ENCODE measurements at regions not wholly inside any gene's neighbourhood (a gene's known extent, or its start where the extent isn't known, plus 50 kb on each side); places are given as distances from the start of the nearest gene placed in this dataset.
"Not testable (repeated sequence)": the region's sequence is repeated elsewhere in the genome, so short reads cannot be mapped to it uniquely, and the experiment has no call there.

DNA sequence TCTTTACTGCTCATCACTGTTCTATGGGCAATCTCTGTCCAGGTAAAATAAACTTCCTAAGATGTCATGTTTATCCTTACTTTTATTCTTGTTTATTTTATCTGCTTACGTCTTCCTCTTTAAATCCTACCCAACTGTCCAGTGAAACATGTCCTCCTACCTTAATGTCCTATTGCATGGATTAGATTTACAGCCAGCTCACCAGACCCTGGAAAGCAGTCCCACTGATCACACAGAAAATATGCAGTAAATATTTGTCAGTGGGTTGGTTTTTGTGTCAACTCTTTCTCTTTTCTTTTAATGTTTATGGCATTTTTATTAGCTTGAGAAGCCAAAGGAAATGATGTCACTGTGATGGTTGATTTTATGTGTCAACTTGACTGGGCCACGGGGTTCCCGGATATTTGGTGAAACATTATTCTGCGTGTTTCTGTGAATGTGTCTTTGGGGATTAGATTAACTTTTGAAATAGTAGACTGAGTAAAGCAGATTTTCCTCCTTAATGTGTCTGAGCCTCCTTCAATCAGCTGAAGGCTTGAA, 258.3 kb downstream of the SRGAP2C start:
- no peak for DNase-seq

DNA sequence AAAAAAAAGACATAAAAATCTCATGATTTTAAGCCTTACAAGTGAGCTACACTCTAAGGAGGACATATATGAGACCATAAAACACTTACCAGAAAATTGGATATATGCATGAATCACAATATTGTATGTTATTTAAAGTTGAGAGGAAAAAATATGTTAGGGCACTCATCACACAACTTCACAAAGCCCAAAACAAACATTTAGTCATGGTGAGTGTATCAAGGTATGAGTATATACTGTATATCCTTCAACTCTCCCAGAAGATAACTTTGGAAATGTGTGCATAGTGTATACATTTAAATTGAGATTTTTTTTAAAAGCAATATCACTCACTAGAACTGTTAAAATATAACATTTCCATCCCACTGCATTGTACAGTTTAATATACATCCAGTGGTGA, 259.3 kb downstream of the SRGAP2C start:
- no peak for DNase-seq

DNA sequence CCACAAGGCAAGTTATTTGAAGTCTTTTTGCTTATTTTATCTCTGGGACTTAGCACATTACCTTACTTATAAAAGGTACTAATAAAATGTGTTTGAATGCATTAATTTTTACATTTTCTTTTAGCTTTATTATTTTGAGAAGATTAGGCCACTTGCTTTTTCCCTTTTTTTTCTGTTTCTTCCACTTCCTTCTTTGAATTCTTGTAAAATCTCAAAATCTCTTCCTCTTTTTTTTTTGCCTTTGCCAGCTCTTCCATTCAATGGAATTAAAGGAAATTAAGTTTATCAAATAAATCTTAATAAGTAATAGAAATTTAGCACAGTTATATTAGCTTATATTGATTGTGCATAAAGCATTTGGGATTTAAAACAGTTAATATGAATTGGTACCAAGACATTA, 260.9 kb downstream of the SRGAP2C start:
- DNase-seq: no peak

DNA sequence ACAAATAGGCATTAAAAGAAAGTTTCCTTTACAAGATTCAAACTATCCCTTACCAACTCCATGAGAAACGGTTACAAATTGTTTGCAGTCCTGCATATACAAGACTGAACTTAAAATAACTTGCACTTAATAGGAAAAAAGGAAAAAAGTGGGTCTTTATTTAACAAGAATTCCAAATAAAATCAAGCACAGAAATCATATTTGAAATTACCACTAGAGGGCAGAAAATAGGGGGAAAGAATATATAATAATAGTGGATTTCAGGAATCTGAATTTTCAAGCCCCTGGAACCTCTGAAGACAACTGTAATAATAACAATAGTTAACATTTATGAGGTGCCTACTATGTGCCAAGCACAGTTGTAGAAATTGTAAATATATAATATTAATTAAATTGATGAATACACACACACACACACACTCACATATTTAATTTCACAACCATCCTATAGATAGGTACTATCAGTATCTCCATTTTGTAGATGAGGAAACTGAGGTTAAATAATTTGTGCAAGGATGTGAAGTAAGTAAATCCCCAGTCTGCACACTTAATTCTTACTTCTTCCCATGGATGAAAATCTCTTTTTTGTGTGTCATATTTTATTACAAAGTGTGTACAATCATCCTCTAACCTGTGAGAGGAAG, 262.6 kb downstream of the SRGAP2C start:
- DNase-seq: not testable (repeated sequence)

DNA sequence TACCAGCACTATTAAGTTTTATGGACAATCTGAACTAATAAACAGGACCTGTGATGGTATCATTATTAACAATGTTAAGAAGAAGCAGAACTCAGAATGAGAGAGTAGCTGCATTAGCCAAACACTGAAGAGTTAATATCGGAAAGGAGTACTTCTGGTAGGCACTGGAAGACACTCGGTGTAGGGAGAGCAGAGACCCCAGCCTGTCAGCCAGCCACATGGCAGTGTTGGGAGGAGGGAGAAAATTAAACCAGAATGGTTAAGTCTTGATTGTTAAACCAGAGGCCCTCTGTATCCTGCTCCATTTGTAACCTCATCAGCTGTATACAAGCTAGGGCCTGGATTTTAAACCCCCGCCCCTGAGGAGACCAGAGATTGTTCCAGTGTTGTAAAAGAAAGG, 263.3 kb downstream of the SRGAP2C start:
- not testable (repeated sequence) for DNase-seq

DNA sequence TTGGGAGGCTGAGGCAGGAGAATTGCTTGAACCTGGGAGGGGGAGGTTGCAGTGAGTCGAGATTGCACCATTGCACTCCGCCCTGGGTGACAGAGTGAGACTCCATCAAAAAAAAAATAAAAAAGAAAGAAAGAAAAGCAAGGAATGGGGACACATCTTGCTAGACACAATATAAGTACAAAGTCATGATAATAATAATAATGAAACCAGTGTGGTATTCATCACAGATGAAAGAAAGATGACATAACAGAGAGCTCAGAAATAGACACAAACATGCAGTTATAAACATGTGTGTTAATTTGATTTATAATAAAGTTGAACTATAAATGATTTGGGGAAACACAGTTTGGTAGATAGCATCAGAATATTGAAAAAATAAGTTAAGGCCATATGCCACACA, 264.1 kb downstream of the SRGAP2C start:
- no peak for DNase-seq

DNA sequence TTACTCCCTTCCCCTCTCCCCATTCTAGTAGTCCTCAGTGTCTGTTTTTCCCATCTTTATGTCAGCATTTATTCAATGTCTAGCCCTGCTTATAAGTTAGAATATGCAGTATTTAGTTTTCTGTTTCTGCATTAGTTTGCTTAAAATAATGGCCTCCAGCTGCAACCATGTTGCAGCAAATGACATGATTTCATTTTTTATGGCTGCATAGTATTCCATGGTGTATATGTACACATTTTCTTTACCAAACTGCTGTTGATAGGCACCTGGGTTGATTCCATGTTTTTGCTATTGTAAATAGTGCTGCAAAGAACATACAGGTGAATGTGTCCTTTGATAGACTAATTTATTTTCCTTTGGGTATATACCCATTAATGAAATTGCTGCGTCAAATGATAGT, 267.7 kb downstream of the SRGAP2C start:
- no peak for DNase-seq

DNA sequence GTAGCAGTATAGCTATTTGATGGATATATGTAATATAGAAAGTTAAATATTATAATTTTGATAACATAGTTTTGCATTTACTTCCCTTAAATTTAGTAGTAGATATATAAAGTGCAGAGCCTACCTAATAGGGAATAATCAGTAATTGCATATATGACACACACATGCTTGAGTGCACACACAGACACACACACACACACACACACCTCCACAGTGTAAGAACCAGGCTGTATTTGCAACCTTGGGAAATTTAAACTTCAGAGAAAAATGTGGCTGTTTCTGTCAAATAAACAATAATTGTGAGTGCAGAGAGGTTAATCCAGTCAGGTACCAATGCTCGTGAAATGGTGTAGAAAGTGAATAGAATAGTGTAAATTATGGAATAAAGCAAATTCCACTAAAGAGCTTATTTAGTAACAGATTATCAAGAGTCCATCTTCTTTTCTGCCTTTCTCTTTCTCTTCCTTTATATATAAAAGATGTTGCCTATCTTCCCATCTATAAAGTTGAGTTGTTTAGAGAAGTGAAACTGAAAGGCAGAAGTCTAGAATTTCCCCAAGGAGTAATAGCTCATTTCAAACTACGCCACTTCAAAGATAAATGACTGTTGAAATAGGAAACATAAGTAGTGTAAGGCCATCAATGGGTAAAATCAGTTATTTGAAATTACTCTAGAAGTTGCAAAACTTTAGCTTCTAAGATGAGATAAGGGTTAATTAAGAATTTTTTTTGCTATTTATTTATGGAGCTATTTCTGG, 273.7 kb downstream of the SRGAP2C start:
- no peak for DNase-seq

DNA sequence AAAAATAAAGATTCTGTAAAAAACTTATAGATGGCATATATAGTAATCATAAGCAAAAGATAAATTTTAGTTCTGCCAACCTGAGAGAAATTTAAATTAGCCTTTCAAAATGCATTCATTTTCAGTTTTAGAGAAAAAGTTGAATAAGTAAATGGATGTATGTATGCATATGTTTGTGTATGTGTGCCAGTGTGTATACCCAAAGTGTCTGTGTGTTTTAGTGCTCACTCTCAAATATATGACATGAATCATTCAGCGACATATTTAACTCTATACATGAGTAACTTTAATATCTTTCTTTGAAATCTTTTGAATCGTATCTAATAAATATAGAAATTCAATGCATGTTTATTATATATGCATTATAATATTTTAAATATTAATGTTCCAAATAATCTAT, 274.5 kb downstream of the SRGAP2C start:
- no peak for DNase-seq

DNA sequence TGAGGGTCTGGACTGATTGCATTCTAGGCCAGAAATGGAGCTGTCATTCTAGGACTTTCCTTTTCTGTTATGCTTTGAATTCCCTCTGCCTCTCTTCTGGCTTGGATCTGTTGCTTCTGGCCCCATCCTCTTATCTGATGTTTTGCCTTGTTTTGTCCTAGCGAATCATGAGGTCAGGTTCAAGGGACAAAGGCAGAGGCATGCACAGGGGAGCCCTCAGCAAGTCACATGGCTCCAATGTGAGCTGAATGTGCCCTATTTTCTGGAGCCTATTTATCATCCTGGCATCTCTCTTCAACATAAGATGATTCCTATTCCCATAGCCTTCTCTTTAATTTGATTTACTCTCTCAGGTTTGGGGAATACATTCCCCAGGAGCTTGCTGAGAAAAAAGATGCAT, 284.6 kb downstream of the SRGAP2C start:
- DNase-seq: not testable (repeated sequence)

DNA sequence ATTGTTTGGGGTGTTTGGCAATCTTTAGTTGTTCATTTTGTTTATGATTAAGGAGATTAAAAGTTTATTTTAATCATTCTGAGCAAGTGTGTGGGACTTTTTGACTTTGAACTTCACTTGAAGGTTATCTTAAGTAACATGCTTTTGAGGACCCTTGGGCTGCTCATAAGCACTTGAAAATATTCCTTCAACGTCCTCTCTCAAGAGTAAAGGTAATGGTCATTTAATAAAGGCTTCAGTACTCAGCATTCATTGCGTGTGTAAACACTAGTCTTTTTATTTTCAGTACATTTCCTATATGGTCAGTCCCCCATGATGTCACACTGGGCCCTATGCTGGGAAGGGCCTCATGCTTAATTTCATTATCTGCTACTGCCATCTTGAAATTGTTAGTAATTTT, 285.6 kb downstream of the SRGAP2C start:
- not testable (repeated sequence) for DNase-seq

DNA sequence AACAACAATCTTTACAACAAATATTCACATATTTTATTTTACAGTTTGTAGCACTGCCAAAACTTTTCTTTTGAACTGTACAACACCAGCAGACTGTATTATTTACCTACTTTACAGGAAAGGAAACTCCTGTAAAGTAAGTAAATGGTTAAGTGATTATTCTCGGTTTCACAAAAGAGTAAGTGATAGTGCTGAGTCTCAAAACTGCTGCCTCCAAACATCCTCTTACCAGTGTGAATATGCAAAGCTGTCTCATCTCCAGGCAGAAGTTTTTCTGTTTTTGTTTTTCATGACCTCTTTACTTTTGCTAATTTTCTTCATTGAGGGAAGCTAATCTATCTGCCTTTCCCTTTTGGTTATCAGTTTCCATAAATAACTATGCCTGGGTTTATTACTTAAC, 286.7 kb downstream of the SRGAP2C start:
- DNase-seq: no peak

DNA sequence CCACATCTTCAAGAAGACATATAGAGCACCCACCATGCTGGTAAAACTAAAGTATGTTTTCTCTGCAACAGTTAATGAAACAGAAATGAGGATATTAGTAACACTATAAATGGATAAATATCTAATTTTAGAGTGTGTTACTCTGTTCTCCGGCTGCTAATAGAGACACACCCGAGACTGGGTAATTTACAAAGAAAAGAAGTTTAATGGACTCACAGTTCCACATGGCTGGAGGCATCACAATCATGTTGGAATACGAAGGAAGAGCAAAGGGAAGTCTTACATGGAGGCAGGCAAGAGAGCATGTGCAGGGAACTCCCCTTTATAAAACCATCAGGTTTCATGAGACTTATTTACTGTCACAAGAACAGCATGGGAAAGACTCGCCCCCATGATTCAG, 287.2 kb downstream of the SRGAP2C start:
- DNase-seq: no peak

DNA sequence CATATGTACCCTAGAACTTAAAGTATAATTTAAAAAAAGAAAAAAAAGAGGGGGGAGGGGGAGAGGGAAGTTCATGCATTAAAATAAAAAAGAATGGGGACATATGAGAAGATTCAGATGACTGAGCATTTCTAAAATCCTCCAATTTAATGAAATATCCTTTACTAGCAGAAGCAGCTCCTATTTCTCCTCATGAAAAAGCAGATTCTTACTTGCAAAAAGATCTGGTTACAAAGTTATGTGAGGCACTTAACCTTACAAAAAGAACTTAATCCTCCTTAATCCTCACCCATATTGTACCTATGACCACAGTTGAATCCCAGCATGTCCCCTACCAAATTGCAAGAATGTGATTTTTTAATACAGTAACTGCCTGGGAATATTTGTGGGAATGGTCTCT, 298.5 kb downstream of the SRGAP2C start:
- DNase-seq: no peak

DNA sequence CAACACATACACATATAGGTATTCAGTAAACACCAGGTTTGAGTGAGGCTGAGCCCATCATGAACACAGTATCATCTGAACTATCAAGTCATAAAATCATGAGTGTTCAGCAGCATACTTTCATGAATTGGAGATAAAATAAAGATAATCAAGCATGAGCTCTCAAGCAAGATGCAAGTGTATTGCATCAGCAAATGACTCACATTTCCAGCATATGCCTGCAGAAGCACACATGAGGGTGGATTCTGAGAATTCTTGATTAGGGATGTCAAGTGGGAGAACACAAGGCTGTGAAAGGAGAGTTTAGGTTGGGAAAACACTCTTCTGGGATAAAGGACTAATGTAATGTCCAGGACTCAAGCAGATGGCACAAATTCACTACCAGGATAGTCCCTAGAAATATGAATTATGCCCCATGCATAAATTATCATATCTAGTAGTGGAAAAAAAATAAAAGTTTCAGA, 299.2 kb downstream of the SRGAP2C start:
- no peak for DNase-seq

DNA sequence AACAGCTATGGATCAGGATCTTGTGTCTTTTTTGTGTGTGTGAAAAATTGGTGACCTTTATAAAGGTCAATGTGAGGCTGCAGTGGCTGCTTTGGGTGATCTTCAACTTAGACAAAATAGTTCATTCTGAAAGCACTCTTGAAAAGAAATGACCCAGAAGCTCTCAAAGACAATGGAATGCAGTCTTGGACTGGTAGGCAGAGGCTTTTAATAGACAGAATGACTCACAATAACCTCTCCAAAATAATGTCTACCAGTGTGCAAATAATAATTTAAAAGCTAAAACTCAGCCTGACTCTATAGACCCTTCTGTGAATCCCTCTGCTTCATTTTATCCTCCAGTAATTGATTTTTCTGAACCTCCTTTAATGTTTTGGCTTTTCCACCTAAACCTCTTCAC, 310.0 kb downstream of the SRGAP2C start:
- not testable (repeated sequence) for DNase-seq

DNA sequence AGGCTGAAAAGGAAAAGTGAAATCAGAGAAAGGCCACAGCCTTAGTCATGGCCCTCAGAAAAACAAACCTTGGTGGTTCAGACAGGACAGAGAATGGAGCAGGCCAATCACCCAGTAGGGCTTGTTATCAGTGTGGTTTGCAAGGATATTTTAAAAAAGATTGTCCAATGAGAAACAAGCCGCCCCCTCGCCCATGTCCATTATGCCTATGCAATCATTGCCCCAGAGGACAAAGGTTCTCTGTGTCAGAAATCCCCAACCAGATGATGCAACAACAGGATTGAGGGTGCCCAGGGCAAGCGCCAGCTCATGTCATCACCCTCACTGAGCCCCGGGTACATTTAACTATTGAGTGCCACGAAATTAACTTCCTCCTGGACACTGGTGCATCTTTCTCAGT, 326.7 kb downstream of the SRGAP2C start:
- not testable (repeated sequence) for DNase-seq

DNA sequence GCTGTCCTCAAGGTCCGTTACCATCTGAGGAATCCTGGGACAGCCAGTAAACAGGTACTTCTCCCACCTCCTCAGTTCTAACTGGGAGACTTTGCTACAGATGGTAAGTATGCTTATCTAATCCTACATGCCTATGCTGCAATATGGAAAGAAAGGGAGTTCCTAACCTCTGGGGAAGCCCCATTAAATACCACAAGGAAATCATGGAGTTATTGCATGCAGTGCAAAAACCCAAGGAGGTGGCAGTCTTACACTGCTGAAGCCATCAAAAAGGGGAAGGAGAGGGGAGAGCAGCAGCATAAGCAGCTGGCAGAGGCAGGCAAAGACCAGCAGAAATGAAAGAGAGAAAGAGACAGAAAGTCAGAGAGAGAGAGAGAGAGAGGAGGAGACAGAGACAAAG, 327.1 kb downstream of the SRGAP2C start:
- not testable (repeated sequence) for DNase-seq

DNA sequence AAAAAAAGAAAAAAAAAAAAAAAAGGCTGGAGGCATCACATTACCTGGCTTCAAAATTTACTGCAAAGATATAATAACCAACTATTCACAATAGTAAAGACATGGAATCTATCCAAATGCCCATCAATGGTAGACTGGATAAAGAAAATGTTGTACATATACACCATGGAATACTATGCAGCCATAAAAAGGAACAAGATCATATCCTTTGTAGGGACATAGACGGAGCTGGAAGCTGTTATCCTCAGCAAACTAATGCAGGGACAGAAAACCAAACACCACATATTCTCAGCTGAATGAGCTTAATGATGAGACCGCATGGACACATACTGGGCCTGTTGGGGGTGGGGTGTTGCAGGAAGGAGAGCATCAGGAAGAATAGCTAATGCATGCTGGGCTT, 330.5 kb downstream of the SRGAP2C start:
- DNase-seq: no peak

DNA sequence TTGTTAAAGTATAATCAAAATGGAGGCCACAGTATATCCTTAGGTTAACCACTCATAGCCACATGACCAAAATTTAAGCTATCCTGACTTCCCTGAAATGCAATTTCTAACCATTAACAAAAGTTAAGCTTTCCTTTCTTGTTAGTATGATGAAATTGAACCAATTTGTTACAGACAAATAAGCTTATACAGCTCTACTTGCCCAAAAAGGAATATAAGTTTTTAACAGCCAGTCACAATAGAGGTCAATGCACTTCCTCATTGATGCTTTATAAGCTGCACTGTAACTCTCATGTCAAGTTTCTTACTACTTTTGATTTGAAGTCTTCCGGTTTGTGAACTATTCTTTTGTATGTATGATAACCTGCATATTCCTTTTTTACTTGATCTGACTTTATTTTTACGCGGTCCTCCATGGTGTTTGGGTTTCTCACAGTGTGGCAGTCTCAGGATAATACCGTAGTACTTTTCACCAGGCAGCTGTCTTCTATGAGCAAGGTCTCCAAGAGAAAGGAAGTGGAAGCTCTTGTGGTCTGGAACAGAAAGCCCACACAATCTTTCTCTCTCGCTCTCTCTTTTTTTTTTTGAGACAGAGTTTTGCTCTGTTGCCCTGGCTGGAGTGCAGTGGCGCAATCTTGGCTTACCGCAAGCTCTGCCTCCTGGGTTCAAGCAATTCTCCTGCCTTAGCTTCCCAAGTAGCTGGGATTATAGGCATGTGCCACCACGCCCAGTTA, 331.6 kb downstream of the SRGAP2C start:
- no peak for DNase-seq

DNA sequence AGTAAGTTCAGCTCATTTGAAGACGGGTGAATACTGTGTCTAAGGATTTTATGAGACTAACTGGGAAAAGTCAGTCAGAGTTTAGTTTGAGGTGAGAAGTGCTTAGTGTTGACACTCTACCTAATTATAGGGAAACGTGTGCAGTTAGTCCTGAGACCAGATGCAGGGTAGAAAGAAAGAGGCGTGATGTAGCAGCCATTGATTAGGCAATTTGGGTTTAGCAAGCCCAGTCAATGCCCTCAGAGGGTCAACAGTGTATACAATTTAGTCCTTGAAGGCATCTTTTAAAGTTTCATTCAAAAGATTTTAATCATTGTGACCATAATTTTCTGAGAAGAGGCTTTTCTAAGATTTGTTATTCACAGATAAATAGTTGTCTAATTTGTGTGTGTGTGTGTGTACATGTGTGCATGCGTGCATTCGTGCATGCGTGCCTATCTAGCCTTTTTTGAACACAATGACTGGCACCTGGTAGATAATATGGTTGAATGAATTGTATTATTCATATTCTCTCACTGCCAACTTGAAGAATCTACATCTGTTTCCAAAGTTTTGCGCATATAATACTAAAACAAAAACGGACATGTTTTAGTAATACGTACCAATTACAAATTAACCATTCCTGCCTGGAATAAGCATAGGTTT, 332.9 kb downstream of the SRGAP2C start:
- DNase-seq: no peak

DNA sequence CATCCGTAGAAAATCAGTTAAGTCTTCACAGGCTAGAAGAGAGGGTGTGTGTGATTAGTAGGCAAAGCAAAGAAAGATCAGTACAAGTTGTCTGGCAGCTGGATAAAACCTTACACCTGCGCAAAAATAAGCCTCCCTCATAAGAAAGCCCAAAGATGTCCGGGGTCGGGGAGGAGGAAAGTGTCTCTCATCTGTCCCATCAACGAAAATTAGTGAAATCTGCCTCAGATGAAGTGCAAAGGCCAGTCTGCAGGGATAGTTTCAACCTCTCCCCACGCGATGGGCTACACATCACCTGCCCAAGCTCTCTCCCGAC, 333.9 kb downstream of the SRGAP2C start:
- no peak for DNase-seq

Measured in right kidney (tissue), 1 donor.